ENCODE measurements at regions not wholly inside any gene's neighbourhood (a gene's known extent, or its start where the extent isn't known, plus 50 kb on each side); places are given as distances from the start of the nearest gene placed in this dataset.

- TF ChIP-seq ZNF263 (CRISPR knock-in tag; IDR thresholded peaks at IDR 0.05; ENCODE audit: low read depth), result no peak
- TF ChIP-seq, protein P1, sequence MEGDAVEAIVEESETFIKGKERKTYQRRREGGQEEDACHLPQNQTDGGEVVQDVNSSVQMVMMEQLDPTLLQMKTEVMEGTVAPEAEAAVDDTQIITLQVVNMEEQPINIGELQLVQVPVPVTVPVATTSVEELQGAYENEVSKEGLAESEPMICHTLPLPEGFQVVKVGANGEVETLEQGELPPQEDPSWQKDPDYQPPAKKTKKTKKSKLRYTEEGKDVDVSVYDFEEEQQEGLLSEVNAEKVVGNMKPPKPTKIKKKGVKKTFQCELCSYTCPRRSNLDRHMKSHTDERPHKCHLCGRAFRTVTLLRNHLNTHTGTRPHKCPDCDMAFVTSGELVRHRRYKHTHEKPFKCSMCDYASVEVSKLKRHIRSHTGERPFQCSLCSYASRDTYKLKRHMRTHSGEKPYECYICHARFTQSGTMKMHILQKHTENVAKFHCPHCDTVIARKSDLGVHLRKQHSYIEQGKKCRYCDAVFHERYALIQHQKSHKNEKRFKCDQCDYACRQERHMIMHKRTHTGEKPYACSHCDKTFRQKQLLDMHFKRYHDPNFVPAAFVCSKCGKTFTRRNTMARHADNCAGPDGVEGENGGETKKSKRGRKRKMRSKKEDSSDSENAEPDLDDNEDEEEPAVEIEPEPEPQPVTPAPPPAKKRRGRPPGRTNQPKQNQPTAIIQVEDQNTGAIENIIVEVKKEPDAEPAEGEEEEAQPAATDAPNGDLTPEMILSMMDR (IDR thresholded peaks at IDR 0.05), result no peak
These were observed 123.3 kb upstream of the SH3BP4 start for GRCh38 chr2:234828382-234829073.

Measured in WTC11 (cell line).